LoVo (cell line): ENCODE measurements at regions not wholly inside any gene's neighbourhood (a gene's known extent, or its start where the extent isn't known, plus 50 kb on each side); places are given as distances from the start of the nearest gene placed in this dataset.
"Not testable (repeated sequence)": the region's sequence is repeated elsewhere in the genome, so short reads cannot be mapped to it uniquely, and the experiment has no call there.

Experiments
- DNase-seq: peaks from one replicate; pipeline ENCODE4 v3.0.0-alpha.2; 2016; ENCODE audit warnings: low spot score

GRCh38 chr3:31100519-31100918, 206.1 kb upstream of the GADL1 start:
- no peak for DNase-seq

DNA sequence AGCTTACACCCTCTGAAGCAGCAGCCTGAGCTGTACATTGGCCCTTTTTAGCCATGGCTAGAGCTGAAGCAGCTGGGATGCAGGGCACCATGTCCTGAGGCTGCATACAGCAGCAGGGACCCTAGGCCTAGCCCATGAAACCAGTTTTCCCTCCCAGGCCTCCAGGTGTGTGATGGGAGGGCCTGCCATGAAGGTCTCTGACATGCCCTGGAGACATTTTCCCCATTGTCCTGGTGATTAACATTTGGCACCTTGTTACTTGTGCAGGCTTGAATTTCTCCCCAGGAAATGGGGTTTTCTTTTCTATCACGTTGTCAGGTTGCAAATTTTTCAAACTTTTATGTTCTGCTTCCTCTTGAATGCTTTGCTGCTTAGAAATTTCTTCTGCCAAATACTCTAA, 206.8 kb upstream of the GADL1 start:
- not testable (repeated sequence) for DNase-seq

DNA sequence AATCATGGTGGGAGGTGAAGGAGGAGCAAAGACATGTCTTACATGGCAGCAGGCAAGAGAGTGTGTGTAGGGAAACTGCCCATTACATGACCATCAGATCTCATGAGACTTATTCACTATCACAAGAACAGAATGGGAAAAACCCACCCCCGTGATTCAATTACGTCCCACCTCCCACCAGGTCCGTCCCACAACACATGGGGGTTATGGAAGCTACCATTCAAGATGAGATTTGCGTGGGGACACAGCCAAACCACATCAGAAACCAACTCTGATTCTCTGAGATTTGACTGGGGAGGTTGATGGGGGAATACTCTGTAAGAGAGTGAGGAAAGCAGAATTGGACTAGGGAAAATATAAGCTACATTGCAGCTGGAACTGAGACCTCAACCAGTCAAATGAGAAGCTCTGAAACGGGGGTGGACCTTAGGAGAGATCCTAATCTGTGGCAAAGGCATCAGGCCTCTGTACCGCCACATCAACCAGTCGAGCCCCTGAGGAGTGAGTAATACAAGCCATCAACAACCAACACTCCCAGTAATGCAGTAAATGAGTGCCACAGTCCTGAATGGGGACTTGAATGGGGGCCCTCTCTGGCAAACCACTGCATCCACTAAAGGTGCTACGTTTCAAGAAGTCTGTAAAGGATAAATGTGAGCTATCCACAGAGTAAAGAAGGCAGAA, 207.9 kb upstream of the GADL1 start:
- no peak for DNase-seq

GRCh38 chr3:31103181-31103580, 208.7 kb upstream of the GADL1 start:
- no peak for DNase-seq

DNA sequence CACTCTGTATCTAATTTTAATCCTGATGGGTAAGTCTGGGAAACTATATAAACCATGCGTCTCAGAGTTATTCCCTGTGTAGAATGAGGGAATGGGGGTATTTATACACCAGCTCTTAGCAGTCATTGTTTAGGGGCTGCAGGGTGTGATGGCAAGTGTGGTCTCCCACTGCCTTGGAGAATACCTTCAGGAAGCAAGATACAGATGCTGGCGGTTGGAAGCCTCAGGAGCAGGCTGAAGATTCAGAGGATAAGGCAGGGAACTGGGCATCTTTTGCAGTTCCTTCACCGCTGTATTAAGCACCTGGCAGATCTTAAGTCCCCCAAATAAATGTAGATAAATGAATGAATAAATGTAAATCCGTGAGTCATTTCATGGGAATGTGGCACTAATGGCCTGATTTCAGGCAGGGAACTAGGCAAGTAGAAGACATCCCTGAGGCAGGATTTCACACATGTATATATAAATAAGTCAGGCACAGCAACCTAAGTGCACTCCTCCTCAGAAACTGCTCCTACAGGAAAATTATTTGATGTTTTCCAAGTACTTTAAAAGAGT, 209.2 kb upstream of the GADL1 start:
- no peak for DNase-seq

DNA sequence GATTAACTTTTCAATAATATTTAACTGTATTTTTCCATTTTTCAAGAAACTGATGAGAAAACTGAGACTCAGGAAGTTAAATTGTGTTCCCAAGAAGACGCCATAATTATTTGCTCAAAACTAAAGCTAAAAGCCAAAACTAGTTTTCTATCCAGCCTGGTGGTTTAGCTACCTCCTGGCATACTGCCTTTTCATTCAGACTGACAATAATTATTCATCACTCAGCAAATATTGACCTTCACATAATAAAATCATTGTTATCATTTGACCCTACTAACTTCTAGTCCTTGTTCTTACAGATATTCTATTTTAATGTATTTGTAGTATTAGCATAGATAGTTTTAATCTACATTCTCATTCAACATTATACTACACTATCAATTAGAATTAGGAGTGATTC, 210.6 kb upstream of the GADL1 start:
- no peak for DNase-seq

DNA sequence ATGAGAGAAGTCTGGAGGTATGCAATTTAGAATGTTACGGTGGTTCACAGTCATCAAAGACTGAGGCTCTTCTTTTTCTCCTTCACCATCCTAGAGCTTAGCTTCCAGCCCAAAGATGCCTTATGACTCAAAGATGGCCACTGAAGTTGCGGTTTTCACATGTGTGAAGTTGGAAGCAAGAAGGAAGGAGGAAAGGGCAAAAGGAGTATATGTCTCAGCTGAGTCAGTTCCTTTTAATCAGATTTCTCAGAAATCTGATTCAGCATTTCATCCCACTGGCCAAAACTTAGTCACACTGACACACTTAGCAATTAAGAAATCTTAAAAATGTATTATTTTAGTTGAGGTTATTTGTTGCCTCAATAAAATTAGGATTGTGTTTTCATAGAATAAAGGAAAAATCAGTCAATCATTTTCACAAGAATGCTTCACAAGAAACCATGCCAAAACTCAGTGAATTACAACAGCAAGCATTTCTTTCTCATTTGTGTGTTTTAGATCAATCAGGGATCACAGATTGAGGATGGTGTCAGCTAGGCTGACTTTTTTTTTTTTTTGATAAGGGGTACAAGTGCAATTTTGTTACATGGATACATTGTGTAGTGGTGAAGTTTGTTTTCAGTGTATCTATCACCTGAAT, 211.1 kb upstream of the GADL1 start:
- no peak for DNase-seq

- DNase-seq, result peak; percentile 12
Measured at GRCh38 chr3:31106204-31106603, 211.7 kb upstream of the GADL1 start.

GRCh38 chr3:31106912-31107311, 212.5 kb upstream of the GADL1 start:
- DNase-seq, result no peak

DNA sequence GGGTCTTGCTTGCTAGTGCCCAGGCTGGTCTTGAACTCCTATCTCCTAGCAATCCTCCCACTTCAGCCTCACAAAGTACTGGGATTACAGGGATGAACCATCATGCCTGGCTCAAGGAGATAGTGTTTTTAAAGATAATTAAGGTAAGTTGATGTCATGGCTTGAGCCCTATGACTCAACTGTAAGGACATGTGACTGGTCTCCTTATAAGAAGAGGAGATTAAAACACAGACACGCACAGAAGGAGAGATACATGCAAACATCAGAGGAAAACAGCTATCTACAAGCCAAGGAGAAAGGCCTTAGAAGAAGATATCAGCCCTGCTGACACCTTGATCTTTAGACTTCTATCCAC, 220.4 kb upstream of the GADL1 start:
- DNase-seq, result no peak

DNA sequence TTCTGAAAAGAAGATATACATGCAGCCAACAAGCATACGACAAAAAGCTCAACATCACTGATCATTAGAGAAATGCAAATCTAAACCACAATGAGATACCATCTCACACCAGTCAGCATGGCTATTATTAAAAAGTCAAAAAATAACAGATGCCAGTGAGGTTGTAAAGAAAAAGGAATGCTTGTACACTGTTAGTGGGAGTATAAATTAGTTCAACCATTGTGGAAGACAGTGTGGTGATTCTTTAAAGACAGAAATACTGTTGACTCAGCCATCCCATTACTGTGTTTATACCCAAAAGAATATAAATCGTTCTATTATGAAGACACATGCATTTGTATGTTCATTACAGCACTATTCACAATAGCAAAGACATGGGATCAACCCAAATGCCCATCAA, 221.1 kb upstream of the GADL1 start:
- DNase-seq, result not testable (repeated sequence)

DNA sequence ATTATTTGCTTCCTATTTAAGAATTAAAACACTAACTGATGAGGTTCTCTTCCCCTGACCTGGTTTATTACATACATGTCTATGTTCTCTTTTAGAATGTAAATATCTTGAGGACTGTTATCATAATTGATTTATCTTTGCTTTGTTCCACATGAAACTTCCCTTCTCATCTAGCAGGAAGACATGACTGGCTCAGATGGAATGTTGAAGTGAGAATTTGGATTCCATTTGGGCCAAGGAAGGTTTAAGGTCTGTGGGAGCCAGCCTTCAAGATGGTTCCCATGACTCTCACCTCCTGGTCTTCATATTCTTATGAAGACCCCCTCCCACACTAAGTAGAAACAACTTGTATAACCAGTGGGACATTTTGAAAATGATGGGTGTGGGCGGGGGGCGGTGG, 222.2 kb upstream of the GADL1 start:
- no peak for DNase-seq

DNA sequence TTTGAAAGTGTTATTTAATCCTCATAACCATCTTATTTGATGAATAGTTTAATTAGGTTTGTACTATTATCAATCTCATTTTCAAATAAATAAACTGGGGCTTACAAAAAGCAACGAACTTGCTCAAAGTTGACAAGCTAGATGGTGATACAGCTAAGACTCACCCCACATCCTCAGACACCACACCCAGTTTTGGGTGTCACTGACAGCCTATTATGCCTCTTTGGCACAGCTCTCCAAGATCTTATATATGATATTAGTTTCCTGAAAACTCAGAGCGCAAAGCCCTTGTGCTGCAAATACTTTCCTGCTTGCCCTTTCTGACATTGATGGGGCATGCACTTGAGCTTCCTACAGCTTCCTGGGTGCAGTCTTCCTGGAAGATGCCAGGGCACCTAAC, 223.4 kb upstream of the GADL1 start:
- no peak for DNase-seq

GRCh38 chr3:31124373-31124772, 229.9 kb upstream of the GADL1 start:
- DNase-seq, result no peak

- DNase-seq, result no peak
Measured at GRCh38 chr3:31125413-31126020, 231.1 kb upstream of the GADL1 start.

DNA sequence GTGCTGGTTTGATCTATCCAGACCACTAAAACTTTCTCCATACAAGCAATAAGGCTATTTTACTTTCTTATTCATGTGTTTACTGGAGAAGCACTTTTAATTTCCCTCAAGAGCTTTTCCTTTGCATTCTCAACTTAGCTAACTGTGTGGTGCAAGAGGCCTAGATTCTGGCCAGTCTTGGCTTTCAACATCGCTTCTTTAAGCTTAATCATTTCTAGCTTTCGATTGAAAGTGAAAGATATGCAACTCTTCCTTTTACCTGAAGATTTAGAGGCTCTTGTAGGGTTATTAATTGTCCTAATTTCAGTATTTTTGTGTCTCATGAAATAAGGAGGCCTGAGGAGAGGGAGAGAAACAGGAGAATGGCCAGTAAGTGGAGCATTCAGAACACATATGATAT, 234.8 kb upstream of the GADL1 start:
- DNase-seq, result no peak

DNA sequence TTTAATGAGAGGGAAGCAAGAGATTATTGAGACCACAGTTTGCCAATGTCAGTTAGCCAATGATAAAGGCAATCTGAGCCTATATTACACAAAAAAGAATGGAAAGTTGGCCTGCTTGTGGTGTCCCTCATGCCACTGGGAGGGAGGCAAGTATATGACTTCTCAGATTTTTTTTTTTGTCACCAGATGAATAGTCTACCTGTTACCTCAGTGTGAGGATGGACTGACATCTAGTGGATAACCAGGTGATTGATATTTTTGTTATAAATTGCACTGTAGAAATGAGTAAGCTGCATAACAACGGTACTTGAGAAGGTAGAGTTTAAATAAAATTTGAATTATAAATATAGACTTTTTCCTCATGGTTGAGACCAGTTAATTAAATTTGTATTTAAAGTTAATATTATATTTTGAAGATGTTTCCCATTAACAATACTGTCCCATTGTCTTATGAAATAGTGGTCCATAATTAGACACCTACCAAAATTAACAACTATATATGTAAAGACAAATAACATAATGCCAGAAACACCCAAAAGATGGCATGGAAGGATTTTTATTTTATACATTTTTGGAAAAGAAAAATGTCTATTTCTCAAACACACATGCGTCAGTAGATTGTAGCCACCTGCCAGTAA, 237.8 kb upstream of the GADL1 start:
- peak; percentile 37 for DNase-seq

DNA sequence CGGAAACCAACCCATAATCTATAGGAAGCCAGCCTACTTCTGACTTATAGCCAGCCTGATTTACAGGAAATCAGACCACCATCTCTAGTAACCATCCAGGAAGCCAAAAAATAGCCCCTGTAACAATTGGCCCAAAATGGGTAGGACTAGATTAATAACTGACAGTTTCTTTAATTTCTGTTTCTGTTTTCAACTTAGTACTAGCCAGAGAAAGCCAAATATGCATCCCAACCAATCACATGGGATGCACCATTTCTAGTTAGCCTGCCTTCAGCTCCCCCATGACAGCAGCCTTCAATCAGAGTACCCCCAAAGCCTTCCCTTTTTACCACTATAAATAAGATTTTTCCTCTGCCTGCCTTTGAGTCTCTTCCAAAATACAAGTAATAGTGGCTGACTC, 239.1 kb upstream of the GADL1 start:
- DNase-seq, result no peak

DNA sequence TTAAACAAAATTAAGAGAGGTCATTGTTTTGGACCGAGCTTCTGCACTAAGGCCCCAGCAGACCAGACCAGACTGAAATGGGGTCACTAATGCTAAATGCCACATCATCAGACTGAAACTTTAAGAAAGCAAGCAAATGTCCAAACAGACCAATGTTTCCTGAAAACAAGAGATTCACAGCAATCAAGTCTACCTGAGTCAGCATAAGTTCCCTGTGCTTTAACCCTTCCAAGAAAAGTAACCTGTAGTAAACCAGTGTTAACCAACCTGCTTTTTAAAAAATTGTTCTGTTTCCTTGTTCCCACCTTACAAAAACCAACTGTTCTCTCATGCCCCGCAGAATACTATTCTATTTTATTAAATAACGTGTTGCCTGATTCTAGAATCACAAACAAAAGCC, 241.1 kb upstream of the GADL1 start:
- no peak for DNase-seq

DNA sequence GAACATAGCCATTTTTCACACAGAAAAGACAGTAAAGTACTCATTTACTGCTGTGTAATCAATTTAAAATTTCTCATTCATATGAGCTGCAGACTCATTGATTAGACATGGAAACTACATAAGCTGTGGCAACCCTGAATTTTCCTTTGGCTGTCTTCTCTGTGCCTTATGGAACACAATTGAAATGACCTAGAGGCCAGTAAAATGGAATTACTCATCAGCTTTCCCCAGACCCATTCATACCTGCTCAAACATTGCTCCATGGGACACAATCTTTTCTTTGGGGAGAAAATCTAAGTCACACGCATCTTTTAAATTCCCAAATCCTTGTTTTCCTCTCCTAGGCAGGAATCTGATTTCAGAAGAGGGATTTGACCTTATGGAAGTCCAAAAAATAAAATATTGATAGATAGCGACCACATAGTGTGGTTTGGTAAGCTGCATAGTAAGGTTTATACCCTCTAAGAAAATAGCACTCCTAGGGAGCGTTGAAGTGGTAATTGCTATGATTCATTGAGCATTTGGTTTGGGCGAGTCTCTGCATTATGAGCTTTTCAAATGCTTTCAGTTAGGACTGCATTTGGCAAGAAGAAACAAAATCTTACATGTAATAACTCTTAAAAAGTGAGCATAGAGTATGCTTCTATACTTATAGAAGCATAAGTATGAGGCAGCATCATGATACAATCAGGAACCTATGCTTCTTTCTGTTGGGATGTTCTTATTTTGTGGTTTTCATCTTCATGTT, 243.4 kb upstream of the GADL1 start:
- peak; percentile 19 for DNase-seq

DNA sequence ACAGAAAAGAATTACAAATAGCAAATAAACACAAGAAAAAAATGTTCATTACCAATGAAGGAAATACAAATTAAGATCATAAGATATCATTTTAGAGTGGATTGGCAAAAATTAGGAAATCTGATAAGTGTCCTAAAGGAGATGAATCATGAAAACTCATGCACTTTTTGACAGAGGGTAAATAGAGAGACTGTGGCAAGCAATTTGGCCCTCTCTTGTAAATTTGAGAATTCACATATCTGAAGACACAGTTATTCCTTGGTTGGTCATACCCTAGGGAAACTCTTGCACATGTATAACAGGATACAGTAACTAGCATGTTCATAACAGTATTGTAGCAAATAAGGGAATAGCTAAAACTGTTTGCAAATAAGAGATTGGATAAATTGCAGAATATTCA, 246.0 kb upstream of the GADL1 start:
- no peak for DNase-seq

DNA sequence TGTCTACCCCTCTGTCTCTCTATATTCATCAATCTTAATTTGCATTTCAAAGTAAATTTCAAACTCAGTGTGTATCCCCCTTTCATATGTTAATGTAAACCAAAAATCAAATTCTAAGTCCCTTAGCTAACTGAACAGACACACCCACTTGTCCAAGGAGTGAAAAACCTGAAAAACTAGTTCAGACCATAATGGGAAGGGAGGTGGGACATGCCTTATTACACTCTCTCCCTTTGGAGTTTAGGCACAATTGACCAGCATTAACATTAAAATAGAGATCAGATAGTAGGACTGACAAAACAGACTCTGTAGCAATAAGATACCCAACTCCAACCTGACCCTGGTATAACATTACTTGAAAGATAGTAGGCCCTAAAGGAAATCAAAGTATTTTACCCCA, 247.7 kb upstream of the GADL1 start:
- no peak for DNase-seq
